Stimulated activated naive CD4-positive, alpha-beta T cell (primary cell): ENCODE measurements at regions not wholly inside any gene's neighbourhood (a gene's known extent, or its start where the extent isn't known, plus 50 kb on each side); places are given as distances from the start of the nearest gene placed in this dataset.
"Not testable (repeated sequence)": the region's sequence is repeated elsewhere in the genome, so short reads cannot be mapped to it uniquely, and the experiment has no call there.

ENCODE experiments used
- DNase-seq, 6 experiments: peaks; one replicate each; lab custom pipeline; 2025; lab: John Stamatoyannopoulos, UW

DNA sequence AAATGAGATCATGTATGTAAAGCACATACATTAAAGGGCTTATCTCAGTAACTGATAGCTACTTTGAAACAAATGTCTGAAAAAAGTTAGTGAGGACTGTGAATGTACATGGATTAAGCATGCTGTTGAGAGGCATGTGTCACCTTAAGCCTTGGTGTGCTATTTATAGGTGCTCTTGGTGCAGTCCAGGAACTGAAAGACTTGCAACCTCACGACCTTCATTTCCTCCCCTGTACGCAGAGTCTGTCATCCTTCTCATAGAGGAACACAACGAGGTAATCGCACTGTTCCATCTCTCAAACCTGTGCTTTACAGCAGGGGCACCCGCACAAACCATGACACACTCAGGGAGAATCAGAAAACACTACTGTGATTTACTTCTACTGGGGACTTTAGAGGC lies 65.6 kb downstream of the UFM1 start:
- DNase-seq, result no peak

GRCh38 chr13:38417241-38417640 lies 67.6 kb downstream of the UFM1 start:
- DNase-seq, result no peak

DNA sequence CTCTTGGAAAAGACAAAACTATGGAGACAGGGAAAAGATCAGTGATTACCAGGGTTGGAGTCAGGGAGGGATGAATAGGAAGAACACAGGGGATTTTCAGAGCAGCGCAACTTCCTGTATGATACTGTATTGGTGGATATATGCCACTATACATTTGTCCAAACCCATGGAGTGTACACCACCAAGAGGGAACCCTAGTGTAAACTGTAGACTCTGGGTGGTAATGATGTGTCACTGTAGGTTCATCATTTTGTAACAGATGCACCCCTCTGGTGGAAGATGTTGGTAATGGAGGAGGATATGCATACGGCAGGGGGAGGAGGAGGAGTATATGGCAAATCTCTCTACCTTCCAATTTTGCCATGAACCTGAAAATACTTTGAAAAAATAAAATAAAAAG lies 68.1 kb downstream of the UFM1 start:
- DNase-seq, result no peak

GRCh38 chr13:38418286-38418685 lies 68.6 kb downstream of the UFM1 start:
- DNase-seq, result no peak

DNA sequence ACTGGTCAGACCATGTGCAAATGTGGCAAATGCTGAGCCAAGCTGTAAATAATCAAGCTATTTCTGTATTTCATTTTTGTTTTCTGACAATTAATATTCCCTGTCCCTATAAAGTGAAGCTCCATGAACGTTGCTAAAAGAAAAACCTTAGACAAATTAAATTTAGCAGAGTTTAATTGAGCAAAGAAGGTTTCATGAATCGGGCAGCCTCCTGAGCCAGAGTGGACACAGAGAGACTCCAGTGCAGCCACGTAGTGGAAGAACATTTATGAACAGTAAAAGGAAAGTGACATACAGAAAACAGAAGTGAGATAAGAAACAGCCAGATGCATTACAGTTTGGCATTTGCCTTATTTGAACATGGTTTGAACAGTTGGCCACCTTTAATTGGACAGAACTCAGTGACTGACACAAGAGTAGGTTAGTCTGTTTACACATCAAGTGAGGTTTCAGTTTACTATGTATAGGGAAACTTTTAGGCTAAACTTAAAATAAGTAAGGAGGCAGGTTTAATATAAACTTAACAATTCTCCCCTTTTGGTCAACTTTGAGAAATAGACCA lies 69.7 kb downstream of the UFM1 start:
- DNase-seq, result no peak

DNA sequence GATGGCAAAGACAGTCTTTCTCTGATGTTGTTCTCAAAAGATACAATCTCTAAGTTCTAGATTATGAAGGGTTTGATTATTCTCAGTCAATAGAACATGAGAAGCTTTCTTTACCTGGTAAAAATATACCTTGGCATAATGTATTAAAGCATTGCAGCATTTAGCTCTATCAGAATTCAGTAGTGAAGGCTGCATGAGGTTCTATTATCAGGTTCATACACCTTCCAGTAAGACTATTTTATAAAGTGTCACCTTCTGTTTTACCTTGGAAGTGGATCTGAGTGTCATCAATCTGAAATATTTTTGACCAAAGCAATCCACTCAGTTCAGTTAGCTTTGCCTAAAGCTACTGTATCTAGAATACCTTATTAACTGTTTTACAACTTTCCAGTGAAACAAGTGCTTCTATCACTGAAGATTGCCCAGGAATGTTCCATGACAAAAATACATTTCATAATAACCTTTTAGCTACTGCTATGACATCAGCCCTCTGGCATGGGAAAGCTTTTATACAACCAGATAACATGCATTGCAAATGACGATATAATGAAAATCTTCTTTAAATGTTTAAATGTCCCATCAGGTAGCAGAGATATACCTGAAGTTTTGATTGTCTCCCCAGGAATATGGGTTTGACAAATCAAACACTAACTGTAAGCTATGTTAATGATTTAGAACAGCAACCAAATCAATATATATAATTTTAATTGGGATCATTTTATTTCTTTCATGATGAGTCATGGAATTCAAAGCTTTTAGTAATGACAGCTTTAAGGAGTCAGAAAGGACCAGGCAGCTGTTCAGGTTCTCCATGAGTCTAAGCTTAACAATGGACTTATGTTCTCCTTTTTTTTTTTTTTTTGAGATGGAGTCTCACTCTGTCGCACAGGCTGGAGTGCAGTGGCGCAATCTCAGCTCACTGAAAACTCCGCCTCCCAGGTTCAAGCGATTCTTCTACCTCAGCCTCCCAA lies 72.2 kb downstream of the UFM1 start:
- DNase-seq, result no peak

- no peak for DNase-seq
Observed at GRCh38 chr13:38429916-38430315, 80.3 kb downstream of the UFM1 start.

DNA sequence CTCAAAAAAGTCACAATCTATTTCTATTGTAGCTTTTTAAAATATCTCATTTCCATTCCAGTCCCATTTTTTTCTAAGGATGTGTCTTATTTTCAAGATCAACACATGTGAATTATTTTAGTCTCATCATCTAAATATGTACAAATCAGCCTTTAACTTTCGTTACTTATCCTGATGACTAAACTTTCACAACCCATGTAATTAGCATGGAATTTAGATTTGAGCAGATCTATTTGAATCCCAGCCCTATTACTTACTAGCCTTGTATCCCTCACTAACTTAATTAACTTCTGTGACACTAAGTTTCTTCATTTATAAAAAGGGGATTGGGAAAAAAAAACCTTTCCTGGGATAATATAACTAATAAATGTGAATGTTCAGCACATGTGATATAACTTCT lies 81.1 kb downstream of the UFM1 start:
- DNase-seq, result no peak

- DNase-seq, result no peak
Observed at GRCh38 chr13:38440666-38441065, 91.0 kb downstream of the UFM1 start.

DNA sequence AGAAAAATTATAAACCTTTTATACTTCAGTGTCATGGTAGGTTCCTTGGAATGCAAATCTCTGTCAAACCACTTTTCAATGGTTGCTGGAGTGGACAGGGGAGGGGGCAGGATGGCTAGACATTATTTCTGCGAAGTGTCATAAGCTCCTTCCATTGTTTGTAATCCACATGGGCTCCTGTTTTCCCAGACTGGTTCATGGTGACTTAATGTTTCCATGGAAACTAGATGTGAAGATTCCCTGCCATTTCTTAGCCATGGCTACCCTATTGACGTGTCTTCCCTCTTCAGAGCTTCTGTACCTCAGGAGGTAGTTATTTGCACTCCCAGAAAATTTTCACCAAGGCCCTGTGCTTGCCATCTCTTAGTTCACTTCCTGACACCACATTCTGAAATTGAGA lies 95.3 kb downstream of the UFM1 start:
- DNase-seq, result no peak

- no peak for DNase-seq
Observed at GRCh38 chr13:38452656-38453055, 103.0 kb downstream of the UFM1 start.

DNA sequence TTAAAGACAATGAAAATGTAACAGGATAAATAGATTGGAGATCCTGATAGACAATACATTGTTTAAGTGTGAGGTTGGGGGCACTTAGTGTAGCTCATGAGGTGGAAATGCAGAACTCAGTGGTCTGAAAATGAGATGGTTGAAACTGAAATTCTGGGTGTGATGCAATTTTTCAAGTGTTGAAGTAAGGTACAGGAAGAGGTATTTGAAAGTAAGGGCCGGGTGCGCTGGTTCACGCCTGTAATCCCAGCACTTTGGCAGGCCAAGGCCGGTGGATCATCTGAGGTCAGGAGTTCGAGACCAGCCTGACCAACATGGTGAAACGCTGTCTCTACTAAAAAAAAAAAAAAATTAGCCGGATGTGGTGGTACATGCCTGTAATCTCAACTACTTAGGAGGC lies 113.0 kb downstream of the UFM1 start:
- DNase-seq, result no peak

DNA sequence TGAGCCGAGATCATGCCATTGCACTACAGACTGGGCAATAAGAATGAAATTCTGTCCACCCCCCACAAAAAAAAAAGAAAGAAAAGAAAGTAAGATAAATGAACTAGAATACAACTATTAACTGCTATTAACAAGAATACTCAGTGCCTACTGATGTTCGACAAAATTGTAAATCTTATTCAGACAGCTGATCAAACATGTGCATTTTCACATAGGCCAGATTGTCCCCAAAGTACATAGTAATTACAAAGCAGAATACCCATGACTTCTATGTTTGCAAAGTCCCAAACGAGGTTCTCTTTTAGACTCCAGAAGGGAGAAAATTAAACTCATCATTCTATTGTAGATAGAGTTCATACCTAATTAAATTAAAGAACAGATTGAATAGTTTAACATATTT lies 113.4 kb downstream of the UFM1 start:
- no peak for DNase-seq

DNA sequence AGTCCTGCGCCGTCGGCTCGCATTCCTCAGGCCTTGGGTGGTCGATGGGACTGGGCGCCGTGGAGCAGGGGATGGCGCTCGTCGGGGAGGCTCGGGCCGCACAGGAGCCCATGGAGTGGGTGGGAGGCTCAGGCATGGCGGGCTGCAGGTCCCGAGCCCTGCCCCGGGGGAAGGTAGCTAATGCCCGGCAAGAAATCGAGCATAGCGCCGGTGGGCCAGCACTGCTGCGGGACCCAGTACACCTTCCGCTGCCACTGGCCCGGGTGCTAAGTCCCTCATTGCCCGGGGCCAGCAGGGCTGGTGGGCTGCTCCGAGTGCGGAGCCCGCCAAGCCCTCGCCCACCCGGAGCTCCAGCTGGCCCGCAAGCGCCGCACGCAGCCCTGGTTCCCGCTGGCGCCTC lies 122.8 kb downstream of the UFM1 start:
- DNase-seq, result not testable (repeated sequence)

DNA sequence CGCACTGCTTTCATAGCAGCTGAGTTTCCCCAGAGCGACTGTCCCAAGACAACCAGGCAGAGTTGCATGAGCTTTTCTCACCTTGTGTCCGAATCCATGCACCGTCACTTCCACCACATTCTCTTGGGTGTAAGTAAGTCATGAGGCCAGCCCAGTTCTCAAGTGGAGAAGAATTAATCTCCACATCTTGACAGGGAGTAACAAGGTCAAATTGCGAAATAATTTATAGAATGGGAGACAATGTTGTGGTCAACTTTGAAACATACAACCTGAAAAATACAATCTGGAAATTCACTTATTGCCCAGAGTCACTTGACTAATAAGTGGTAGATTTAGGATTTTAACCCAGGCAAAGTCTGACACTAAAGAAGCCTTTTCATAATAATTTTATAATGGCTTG lies 123.7 kb downstream of the UFM1 start:
- no peak for DNase-seq

- no peak for DNase-seq
Observed at GRCh38 chr13:38477676-38478075, 128.0 kb downstream of the UFM1 start.

- DNase-seq, result no peak
Observed at GRCh38 chr13:38483623-38484022, 134.0 kb downstream of the UFM1 start.

GRCh38 chr13:38490657-38491056 lies 141.0 kb downstream of the UFM1 start:
- no peak for DNase-seq

DNA sequence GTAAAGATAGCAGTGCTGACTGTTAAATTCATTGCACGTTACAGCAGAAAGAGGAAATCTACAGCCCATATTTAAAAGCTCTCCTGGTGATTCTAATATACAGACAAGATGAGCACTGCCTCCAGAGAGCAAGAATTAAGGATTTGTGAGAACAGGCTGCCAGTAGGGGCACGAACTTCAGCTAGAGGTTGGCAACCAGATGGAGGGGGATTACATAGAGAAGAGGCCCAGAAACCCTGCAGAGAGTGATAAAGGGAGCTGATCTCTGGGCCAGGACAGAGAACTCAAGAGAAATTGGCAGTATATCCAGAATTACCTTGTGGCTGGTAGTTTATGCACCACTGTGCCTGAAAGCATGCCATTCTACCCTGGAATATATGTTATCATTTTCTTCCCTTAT lies 144.8 kb downstream of the UFM1 start:
- no peak for DNase-seq

DNA sequence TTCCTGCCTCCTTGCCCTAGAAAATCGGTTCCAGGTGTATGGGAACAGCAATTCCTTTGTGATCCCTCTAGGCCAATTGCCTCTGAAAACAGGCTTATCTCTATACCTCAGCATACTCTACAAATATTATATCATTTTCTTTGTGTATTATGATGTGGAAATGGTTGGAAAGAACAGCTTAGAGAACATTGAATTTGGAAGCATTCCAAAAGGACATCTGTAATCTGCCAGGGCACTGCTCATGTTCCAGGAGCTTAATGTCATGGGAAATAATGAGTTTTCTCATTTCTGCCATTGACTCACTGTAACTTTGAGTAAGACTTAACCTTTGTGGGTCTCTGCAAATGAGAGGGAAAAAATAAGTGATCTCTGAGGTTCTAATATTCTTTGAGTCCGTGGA lies 147.3 kb downstream of the UFM1 start:
- DNase-seq, result no peak

DNA sequence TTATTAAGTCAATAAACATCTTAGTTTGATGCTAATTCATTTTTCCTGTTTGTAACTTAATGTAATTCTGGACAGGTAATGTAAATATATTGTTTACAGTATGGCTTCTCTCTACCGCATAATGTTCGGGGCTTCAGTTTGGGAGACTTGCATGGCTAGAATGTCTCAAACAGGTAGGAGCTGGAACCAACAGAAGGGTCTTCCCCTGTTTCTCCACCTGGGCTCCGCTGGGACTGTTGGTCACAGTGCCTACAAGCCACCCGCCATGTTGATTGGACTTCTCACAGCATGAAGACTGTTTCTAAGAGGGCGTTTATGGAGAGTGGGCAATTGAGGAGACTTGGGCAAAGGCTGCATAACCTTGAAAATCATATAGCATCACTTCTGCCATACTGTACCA lies 148.6 kb downstream of the UFM1 start:
- no peak for DNase-seq

DNA sequence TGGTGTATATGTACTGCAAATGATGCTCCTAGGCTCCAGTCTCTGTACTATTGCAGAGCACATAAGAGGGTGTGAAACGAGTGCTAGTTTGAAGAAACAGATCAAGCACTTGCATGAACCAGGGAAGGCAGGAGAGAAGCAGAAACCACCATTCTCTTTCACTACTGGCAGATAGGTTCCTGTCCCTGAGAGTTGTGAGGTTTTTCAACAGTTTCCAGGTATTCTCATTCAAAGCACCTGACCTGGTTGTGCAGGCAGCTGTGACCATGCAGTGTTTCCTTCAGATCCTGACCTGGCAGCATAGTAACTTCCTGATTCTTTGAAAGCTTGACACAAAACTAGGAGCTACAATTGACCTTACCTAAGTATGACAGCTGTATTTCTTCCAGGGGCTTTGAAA lies 164.9 kb downstream of the UFM1 start:
- no peak for DNase-seq

DNA sequence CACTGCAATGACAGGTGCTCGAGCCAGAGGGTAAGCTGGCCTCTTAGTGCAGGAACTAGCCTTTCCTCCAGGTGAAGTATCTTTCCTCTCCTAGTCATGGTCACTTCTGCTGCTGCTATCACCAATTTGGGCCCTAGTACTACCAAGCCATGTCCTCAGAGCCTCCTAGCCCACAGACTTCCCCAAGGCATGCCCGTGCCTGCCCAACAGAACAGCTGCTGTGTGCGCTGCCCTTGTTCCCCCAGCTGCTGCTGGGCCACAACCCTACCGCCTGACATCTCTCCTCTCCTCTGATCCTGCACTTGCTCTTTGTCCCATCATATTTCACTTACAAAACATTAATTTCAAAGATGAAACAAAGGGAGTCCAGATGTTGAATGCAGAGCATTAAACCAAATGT lies 168.5 kb upstream of the FREM2 start:
- DNase-seq, result no peak
